ENCODE measurements at regions not wholly inside any gene's neighbourhood (a gene's known extent, or its start where the extent isn't known, plus 50 kb on each side); places are given as distances from the start of the nearest gene placed in this dataset.
A peak's percentile ranks its signal among the peaks of the same experiment; 100 is the strongest.

DNA sequence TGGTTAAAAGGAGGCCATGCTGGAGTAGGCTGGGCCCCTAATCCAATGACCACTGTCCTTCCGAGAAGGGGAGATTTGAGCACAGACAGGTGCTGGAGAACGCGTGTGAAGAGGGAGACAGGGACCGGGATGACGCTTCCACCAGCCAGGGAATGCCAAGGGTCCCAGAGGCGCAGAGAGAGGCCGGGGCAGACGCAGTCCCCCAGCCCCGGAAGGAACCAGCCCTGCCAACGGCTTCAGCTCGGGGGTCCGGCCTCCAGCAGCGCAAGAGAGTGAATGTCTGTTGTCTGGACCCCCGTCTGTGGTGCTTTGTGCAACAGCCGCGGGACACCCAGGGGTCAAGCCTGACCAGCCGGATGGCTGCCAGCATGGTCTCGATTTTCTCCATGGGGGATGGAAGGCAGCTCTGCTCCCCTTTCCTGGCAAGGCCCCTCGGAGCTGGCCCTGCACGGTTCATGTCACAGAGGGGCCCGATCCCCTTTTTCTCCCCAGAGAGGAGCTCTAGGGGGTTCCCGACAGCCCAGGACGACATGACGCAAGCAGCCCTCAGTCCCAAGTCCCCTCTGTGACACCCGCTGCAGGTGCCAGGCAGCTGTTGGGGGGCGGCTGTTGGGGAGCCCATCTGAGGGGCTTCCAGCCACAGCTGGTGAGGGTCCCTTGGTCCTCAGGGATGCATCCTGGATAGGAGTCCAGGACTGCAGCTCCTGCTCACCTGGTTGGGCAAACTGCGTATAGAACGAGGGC lies 73.5 kb downstream of the SIK1 start:
- H3K9me3 ChIP-seq = no peaks in the 10 kb centered on the region
- ChIA-PET POLR2A (no interaction called here), CTCF (interaction anchor here (0.9 to 2.0 kb wide), 2 partner anchors 10 to 11 kb away, joined by 3 to 5 read pairs; no protein-coding TSS in a partner anchor)
- DNase-seq (ENCODE audit: low read depth in 1 of 2, low spot score in 1 of 2) (no peak), ATAC-seq (no peak), FAIRE-seq (no peak)
- no peak overlapping the region for H3K4me2 ChIP-seq
- peak overlapping the region in 1 of 2 experiments; percentile 16; a peak in 1 of 6 replicates for H3K27ac ChIP-seq
- TF ChIP-seq FOXS1 (CRISPR knock-in tag; IDR thresholded peaks at IDR 0.05) (no peak), POLR2AphosphoS2 (conservative IDR thresholded peaks at IDR 0.05; ENCODE audit: low read length) (no peak)
- 91% methylated on average over 17 of the region's 28 CpGs for WGBS (ENCODE audit: missing lambda C conversion rate)
- no peaks in the 10 kb centered on the region; the same call in 2 of the 3 replicates for H3K4me1 ChIP-seq
- no peak overlapping the region for H3K4me3 ChIP-seq

- no peak overlapping the region for H3K27ac ChIP-seq
- 90% methylated on average over 16 of the region's 16 CpGs for WGBS (ENCODE audit: missing lambda C conversion rate)
- no peaks in the 10 kb centered on the region for H3K9me3 ChIP-seq
- ChIA-PET CTCF (interaction anchor here (0.9 to 2.0 kb wide), 2 partner anchors 10 to 11 kb away, joined by 3 to 5 read pairs; no protein-coding TSS in a partner anchor), POLR2A (no interaction called here)
- no peak overlapping the region for H3K4me3 ChIP-seq
- no peak overlapping the region for H3K4me2 ChIP-seq
- no peak for FAIRE-seq
- H3K4me1 ChIP-seq = no peaks in the 10 kb centered on the region; the same call in 2 of the 3 replicates
- peak in 1 of 2 experiments; percentile 71 for DNase-seq (ENCODE audit: low read depth in 1 of 2, low spot score in 1 of 2)
- ATAC-seq = peak in 1 of 2 experiments; percentile 43; a peak in 3 of 6 replicates
- no peak for TF ChIP-seq CHD2 (IDR thresholded peaks at IDR 0.05; ENCODE audit: low read length, partially characterized antibody)
- no peak for TF ChIP-seq REST (IDR thresholded peaks at IDR 0.05)
- no peak for TF ChIP-seq HES2 (IDR thresholded peaks at IDR 0.05)
- TF ChIP-seq BCL3 (IDR thresholded peaks at IDR 0.05) = no peak
- TF ChIP-seq ZFP36 (IDR thresholded peaks at IDR 0.05; ENCODE audit: borderline replicate concordance, partially characterized antibody) = no peak
- TF ChIP-seq KDM5A (IDR thresholded peaks at IDR 0.05) = no peak
- TF ChIP-seq POLR2AphosphoS2 (conservative IDR thresholded peaks at IDR 0.05; ENCODE audit: low read length) = no peak
Observed at GRCh38 chr21:43352568-43353281, 74.2 kb downstream of the SIK1 start.

DNA sequence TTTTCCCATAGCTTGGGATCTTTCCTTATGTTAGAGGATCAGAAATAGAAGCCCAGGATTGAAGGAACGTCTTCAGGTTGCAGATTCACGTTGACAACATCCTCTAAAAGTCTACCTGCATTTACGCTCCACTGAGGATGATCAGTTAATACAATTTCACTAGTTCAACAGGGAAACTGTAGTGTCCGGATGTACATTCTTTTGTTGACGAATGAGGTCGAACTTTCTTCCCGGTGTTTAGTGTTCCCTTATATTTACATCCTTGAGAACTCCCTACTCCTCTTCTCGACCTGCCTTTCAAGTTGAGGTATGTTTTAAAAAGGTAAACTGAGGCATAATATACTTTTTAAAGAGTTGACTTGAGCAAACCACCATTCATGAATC lies 74.8 kb downstream of the SIK1 start:
- Histone ChIP-seq H3K4me3 (no peak overlapping the region), H3K27ac (no peak overlapping the region), H3K9me3 (no peaks in the 10 kb centered on the region), H3K4me2 (no peak overlapping the region), H3K4me1 (no peaks in the 10 kb centered on the region; the same call in 2 of the 3 replicates)
- 84% methylated on average over 8 of the region's 8 CpGs for WGBS (ENCODE audit: missing lambda C conversion rate)
- no peak for FAIRE-seq
- CTCF ChIA-PET = interaction anchor here (2.0 kb wide), 1 partner anchor 9 kb away, joined by 5 read pairs; no protein-coding TSS in a partner anchor
- POLR2A ChIA-PET = no interaction called here
- TF ChIP-seq, protein P1, sequence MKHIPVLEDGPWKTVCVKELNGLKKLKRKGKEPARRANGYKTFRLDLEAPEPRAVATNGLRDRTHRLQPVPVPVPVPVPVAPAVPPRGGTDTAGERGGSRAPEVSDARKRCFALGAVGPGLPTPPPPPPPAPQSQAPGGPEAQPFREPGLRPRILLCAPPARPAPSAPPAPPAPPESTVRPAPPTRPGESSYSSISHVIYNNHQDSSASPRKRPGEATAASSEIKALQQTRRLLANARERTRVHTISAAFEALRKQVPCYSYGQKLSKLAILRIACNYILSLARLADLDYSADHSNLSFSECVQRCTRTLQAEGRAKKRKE (CRISPR knock-in tag; IDR thresholded peaks at IDR 0.05; ENCODE audit: low read depth) = no peak
- no peak for DNase-seq (ENCODE audit: low read depth in 1 of 2, low spot score in 1 of 2)
- ATAC-seq = no peak
